ENCODE measurements at regions not wholly inside any gene's neighbourhood (a gene's known extent, or its start where the extent isn't known, plus 50 kb on each side); places are given as distances from the start of the nearest gene placed in this dataset.

- 67 to 68% methylated on average over 4 of the region's 4 CpGs for WGBS, 2 donors
- H3K27ac ChIP-seq, result no peak overlapping the region
- H3K36me3 ChIP-seq, result no peaks in the 10 kb centered on the region
Observed at GRCh38 chr5:152912924-152913323, 507.8 kb upstream of the NMUR2 start.

GRCh38 chr5:152932621-152933020, 527.5 kb upstream of the NMUR2 start:
- Histone ChIP-seq H3K27ac (no peak overlapping the region), H3K4me3 (no peak overlapping the region), H3K27me3 (no peaks in the 10 kb centered on the region), H3K9me3 (peaks cover 0 to 3% (median 0%) of the 10 kb centered on the region in 4 donors), H3K4me1 (no peaks in the 10 kb centered on the region), H3K36me3 (no peaks in the 10 kb centered on the region)
- TF ChIP-seq EP300 (IDR thresholded peaks at IDR 0.05) (no peak), CTCF (IDR thresholded peaks at IDR 0.05) (no peak)
- no peak for DNase-seq (ENCODE audit: low spot score in 2 of 2)

More at GRCh38 chr5:152912924-152913323, 507.8 kb upstream of the NMUR2 start:
- H3K4me1 ChIP-seq, result no peaks in the 10 kb centered on the region
- H3K9me3 ChIP-seq, result peaks cover 0 to 7% (median 0%) of the 10 kb centered on the region in 4 donors
- no peak for DNase-seq (ENCODE audit: low spot score in 2 of 2)
- H3K4me3 ChIP-seq, result no peak overlapping the region
- no peak for TF ChIP-seq CTCF (IDR thresholded peaks at IDR 0.05)
- TF ChIP-seq POLR2A (IDR thresholded peaks at IDR 0.05), result no peak
- no peak for TF ChIP-seq EP300 (IDR thresholded peaks at IDR 0.05)
- H3K27me3 ChIP-seq, result no peaks in the 10 kb centered on the region

GRCh38 chr5:152933056-152933455, 528.0 kb upstream of the NMUR2 start:
- DNase-seq (ENCODE audit: low spot score in 2 of 2), result no peak
- peaks cover 0 to 8% (median 0%) of the 10 kb centered on the region in 4 donors for H3K9me3 ChIP-seq
- H3K27me3 ChIP-seq, result no peaks in the 10 kb centered on the region
- no peak overlapping the region for H3K27ac ChIP-seq
- TF ChIP-seq POLR2A (IDR thresholded peaks at IDR 0.05) (no peak), CTCF (IDR thresholded peaks at IDR 0.05) (no peak), EP300 (IDR thresholded peaks at IDR 0.05) (no peak)
- WGBS, 2 donors, result 46 to 83% methylated on average over 2 of the region's 2 CpGs
- H3K4me3 ChIP-seq, result no peak overlapping the region
- H3K36me3 ChIP-seq, result no peaks in the 10 kb centered on the region
- no peaks in the 10 kb centered on the region for H3K4me1 ChIP-seq

- 82 to 89% methylated on average over 1 of the region's 1 CpG for WGBS, 2 donors
- TF ChIP-seq POLR2A (IDR thresholded peaks at IDR 0.05), result no peak
- no peak for TF ChIP-seq EP300 (IDR thresholded peaks at IDR 0.05)
Observed at GRCh38 chr5:152938630-152939029, 533.6 kb upstream of the NMUR2 start.

GRCh38 chr5:152942633-152943336, 537.7 kb upstream of the NMUR2 start:
- no peak overlapping the region for H3K4me3 ChIP-seq
- WGBS, 2 donors, result 72 to 80% methylated on average over 5 of the region's 5 CpGs
- no peaks in the 10 kb centered on the region for H3K36me3 ChIP-seq
- TF ChIP-seq CTCF (IDR thresholded peaks at IDR 0.05) (no peak), POLR2A (IDR thresholded peaks at IDR 0.05) (no peak), EP300 (IDR thresholded peaks at IDR 0.05) (no peak)
- H3K27ac ChIP-seq, result no peak overlapping the region
- no peak for DNase-seq (ENCODE audit: low spot score in 2 of 2)
- peaks cover 0 to 11% (median 0%) of the 10 kb centered on the region in 4 donors for H3K9me3 ChIP-seq
- no peaks in the 10 kb centered on the region for H3K27me3 ChIP-seq
- H3K4me1 ChIP-seq, result no peaks in the 10 kb centered on the region

More at GRCh38 chr5:152938630-152939029, 533.6 kb upstream of the NMUR2 start:
- Histone ChIP-seq H3K27me3 (no peaks in the 10 kb centered on the region), H3K4me1 (no peaks in the 10 kb centered on the region), H3K36me3 (no peaks in the 10 kb centered on the region), H3K4me3 (no peak overlapping the region), H3K9me3 (peaks cover 0 to 16% (median 0%) of the 10 kb centered on the region in 4 donors), H3K27ac (no peak overlapping the region)
- no peak for DNase-seq (ENCODE audit: low spot score in 2 of 2)
